Fibroblast of villous mesenchyme (primary cell): ENCODE measurements at regions not wholly inside any gene's neighbourhood (a gene's known extent, or its start where the extent isn't known, plus 50 kb on each side); places are given as distances from the start of the nearest gene placed in this dataset.

Source experiments
- DNase-seq: peaks from one replicate; pipeline ENCODE4 v3.0.0-alpha.2; 2010; ENCODE audit warnings: low read depth
- H3K4me3 ChIP-seq: 2 replicates; pipeline ENCODE4 v1.5.1; 2011; ENCODE audit warnings: low read depth, mild to moderate bottlenecking, low read length
- CTCF ChIP-seq: IDR thresholded peaks from 2 replicates; pipeline ENCODE4 v1.5.1; 2012; ENCODE audit warnings: low read depth, mild to moderate bottlenecking, low read length; ENCODE audit not compliant: insufficient read depth

GRCh38 chr3:83946049-83946448, 1012.7 kb upstream of the CADM2 start:
- DNase-seq = no peak
- TF ChIP-seq CTCF = no peak

GRCh38 chr3:83946554-83946953, 1012.2 kb upstream of the CADM2 start:
- H3K4me3 ChIP-seq = no peak overlapping the region
- TF ChIP-seq CTCF = no peak
- DNase-seq = no peak

More at GRCh38 chr3:83946049-83946448, 1012.7 kb upstream of the CADM2 start:
- H3K4me3 ChIP-seq = no peak overlapping the region

GRCh38 chr3:83948771-83949170, 1010.0 kb upstream of the CADM2 start:
- DNase-seq = peak; percentile 0
- TF ChIP-seq CTCF = no peak
- no peak overlapping the region for H3K4me3 ChIP-seq

- no peak for DNase-seq
- H3K4me3 ChIP-seq = no peak overlapping the region
- no peak for TF ChIP-seq CTCF
Observed at GRCh38 chr3:83953417-83954089, 1005.2 kb upstream of the CADM2 start.

GRCh38 chr3:83956431-83956830, 1002.4 kb upstream of the CADM2 start:
- H3K4me3 ChIP-seq = no peak overlapping the region
- no peak for DNase-seq
- no peak for TF ChIP-seq CTCF

- no peak overlapping the region for H3K4me3 ChIP-seq
- no peak for TF ChIP-seq CTCF
- DNase-seq = no peak
Observed at GRCh38 chr3:83968356-83968755, 990.4 kb upstream of the CADM2 start.

GRCh38 chr3:83971666-83972065, 987.1 kb upstream of the CADM2 start:
- no peak for TF ChIP-seq CTCF
- no peak for DNase-seq
- no peak overlapping the region for H3K4me3 ChIP-seq
